ENCODE measurements at regions not wholly inside any gene's neighbourhood (a gene's known extent, or its start where the extent isn't known, plus 50 kb on each side); places are given as distances from the start of the nearest gene placed in this dataset.

DNA sequence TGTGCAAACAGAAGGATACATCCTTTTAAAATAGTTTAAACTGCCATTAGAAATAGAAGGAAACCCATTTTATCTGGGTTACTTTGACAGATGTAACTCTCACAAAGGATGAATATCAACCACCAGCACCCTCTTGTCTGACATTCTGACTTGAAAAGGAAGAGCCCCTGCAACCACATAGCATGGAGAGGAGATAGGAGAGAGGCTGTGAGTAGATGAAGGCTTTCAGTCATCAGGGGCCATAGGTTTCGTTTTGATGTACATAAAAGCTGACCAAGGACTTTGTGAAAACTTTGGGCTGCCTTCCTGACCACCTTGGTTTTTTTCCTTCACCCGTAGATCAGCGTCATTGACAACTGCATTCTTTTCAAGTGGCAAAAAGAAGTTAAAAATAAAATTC, 211.6 kb upstream of the PRPS1L1 start:
- ATAC-seq (no peak), DNase-seq (ENCODE audit: low spot score) (no peak)
- H3K4me2 ChIP-seq = no peak overlapping the region
- no peaks in the 10 kb centered on the region for H3K36me3 ChIP-seq (ENCODE audit: insufficient read depth)
- H4K20me1 ChIP-seq (replicated peaks; ENCODE audit: insufficient read depth) = no peaks in the 10 kb centered on the region
- Mint-ChIP-seq H3K4me3 (no peak overlapping the region), H3K9me3 (no peaks in the 10 kb centered on the region; the same call in 2 of the 3 replicates), H3K27ac (no peak overlapping the region), H3K36me3 (ENCODE audit: low read depth) (no peaks in the 10 kb centered on the region), H3K27me3 (ENCODE audit: insufficient read depth, low read depth, poor library complexity) (peaks cover 3% of the 10 kb centered on the region), H3K4me1 (peaks cover 5% of the 10 kb centered on the region; the same call in 2 of the 3 replicates)
- TF ChIP-seq EZH2 (IDR thresholded peaks at IDR 0.05; ENCODE audit: low read depth, unreplicated experiment) = no peak
- no peak overlapping the region for H3K27ac ChIP-seq (ENCODE audit: low read depth)
- no peaks in the 10 kb centered on the region for H3K79me2 ChIP-seq (replicated peaks; ENCODE audit: insufficient read depth)
- no peaks in the 10 kb centered on the region for H3F3A ChIP-seq (replicated peaks; ENCODE audit: low read depth)
- H3K9me2 ChIP-seq (ENCODE audit: insufficient read depth) = no peaks in the 10 kb centered on the region
- peaks cover 29% of the 10 kb centered on the region for H3K27me3 ChIP-seq (ENCODE audit: insufficient read depth)
- H3K4me1 ChIP-seq (ENCODE audit: insufficient read depth) = no peaks in the 10 kb centered on the region
- no peak overlapping the region for H3K4me3 ChIP-seq
- H2AFZ ChIP-seq = no peak overlapping the region

DNA sequence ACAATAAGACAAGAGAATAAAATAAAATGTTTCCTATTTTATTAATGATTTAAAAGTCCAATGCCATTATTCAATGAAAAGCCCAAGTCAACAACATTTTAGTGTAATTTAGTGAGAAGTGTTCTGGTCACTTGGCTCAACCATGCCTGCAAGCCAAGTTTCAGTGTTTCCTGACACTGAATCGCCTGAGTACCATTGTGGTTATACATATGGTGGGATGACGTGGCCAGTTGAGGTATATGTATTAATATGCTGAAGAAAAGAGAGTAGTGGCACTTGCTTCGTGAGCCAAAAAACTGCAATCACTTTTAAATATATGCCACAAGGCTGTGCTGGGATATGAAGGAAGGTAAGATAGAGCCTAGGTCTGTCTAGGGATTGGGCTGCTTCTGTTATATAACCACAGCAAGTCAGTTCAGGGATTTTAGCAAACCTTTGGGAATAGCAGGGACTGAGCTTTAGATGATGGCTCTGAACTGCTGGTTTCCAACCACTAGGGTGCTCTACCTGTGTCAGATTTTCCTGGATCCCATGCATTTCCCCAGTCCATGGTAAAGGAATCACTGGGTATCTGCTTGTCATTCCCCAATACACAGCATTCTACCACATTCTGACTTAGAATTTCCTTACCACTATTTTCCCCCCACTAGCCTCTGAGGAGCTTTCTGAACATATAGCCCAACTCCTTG, 214.0 kb upstream of the PRPS1L1 start:
- TF ChIP-seq, protein P1, sequence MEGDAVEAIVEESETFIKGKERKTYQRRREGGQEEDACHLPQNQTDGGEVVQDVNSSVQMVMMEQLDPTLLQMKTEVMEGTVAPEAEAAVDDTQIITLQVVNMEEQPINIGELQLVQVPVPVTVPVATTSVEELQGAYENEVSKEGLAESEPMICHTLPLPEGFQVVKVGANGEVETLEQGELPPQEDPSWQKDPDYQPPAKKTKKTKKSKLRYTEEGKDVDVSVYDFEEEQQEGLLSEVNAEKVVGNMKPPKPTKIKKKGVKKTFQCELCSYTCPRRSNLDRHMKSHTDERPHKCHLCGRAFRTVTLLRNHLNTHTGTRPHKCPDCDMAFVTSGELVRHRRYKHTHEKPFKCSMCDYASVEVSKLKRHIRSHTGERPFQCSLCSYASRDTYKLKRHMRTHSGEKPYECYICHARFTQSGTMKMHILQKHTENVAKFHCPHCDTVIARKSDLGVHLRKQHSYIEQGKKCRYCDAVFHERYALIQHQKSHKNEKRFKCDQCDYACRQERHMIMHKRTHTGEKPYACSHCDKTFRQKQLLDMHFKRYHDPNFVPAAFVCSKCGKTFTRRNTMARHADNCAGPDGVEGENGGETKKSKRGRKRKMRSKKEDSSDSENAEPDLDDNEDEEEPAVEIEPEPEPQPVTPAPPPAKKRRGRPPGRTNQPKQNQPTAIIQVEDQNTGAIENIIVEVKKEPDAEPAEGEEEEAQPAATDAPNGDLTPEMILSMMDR (conservative IDR thresholded peaks at IDR 0.05; ENCODE audit: low read depth in 2 of 2) = peak; percentile 40 to 51
- no peak for TF ChIP-seq ZNF114 (CRISPR knock-in tag; IDR thresholded peaks at IDR 0.05)
- Histone ChIP-seq H2AFZ (no peak overlapping the region), H3K27me3 (ENCODE audit: insufficient read depth) (peaks cover 46% of the 10 kb centered on the region), H3K79me2 (replicated peaks; ENCODE audit: insufficient read depth) (no peaks in the 10 kb centered on the region), H4K20me1 (replicated peaks; ENCODE audit: insufficient read depth) (no peaks in the 10 kb centered on the region), H3K27ac (ENCODE audit: low read depth) (no peak overlapping the region), H3K9me2 (ENCODE audit: insufficient read depth) (no peaks in the 10 kb centered on the region; the same call in 1 of the 2 replicates), H3K36me3 (ENCODE audit: insufficient read depth) (no peaks in the 10 kb centered on the region), H3K4me3 (no peak overlapping the region), H3K4me2 (no peak overlapping the region), H3F3A (replicated peaks; ENCODE audit: low read depth) (no peaks in the 10 kb centered on the region), H3K4me1 (ENCODE audit: insufficient read depth) (no peaks in the 10 kb centered on the region)
- Mint-ChIP-seq H3K4me1 (peaks cover 5% of the 10 kb centered on the region; the same call in 2 of the 3 replicates), H3K36me3 (ENCODE audit: low read depth) (no peaks in the 10 kb centered on the region), H3K27ac (no peak overlapping the region), H3K27me3 (ENCODE audit: insufficient read depth, low read depth, poor library complexity) (peaks cover 5% of the 10 kb centered on the region), H3K4me3 (no peak overlapping the region), H3K9me3 (no peaks in the 10 kb centered on the region; the same call in 2 of the 3 replicates)
- ATAC-seq (peak; percentile 88), DNase-seq (ENCODE audit: low spot score) (peak; percentile 60)

DNA sequence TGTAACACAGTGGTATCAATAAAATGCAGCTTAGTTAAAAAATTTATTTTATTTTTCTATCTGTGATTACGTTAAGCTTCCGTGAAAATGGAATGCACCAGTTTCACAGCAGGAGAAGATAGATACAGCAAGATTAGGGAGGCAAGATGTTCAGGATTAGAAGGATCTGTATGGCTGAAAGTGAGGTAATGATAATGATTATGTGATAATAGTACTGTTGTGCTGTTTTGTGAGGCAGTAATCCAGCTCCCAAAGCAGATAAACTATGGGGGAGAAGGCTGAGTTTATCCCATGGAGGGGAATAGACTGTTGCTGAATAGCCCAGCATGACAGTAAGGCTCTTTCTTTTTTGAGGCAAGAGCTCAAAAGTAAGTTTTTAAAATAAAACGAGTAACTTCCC, 216.1 kb upstream of the PRPS1L1 start:
- Mint-ChIP-seq H3K27me3 (ENCODE audit: insufficient read depth, low read depth, poor library complexity) (peaks cover 5% of the 10 kb centered on the region), H3K4me3 (no peak overlapping the region), H3K4me1 (peaks cover 5% of the 10 kb centered on the region; the same call in 2 of the 3 replicates), H3K27ac (no peak overlapping the region), H3K36me3 (ENCODE audit: low read depth) (no peaks in the 10 kb centered on the region), H3K9me3 (no peaks in the 10 kb centered on the region; the same call in 2 of the 3 replicates)
- no peak overlapping the region for H2AFZ ChIP-seq
- no peaks in the 10 kb centered on the region for H3K4me1 ChIP-seq (ENCODE audit: insufficient read depth)
- H3K27ac ChIP-seq (ENCODE audit: low read depth) = no peak overlapping the region
- H3K27me3 ChIP-seq (ENCODE audit: insufficient read depth) = peaks cover 46% of the 10 kb centered on the region
- no peak overlapping the region for H3K4me3 ChIP-seq
- H3K9me2 ChIP-seq (ENCODE audit: insufficient read depth) = no peaks in the 10 kb centered on the region; the same call in 1 of the 2 replicates
- DNase-seq (ENCODE audit: low spot score) (no peak), ATAC-seq (no peak)
- H3K79me2 ChIP-seq (replicated peaks; ENCODE audit: insufficient read depth) = no peaks in the 10 kb centered on the region
- H3F3A ChIP-seq (replicated peaks; ENCODE audit: low read depth) = no peaks in the 10 kb centered on the region
- no peaks in the 10 kb centered on the region for H3K36me3 ChIP-seq (ENCODE audit: insufficient read depth)
- no peaks in the 10 kb centered on the region for H4K20me1 ChIP-seq (replicated peaks; ENCODE audit: insufficient read depth)
- no peak overlapping the region for H3K4me2 ChIP-seq
- TF ChIP-seq EZH2 (IDR thresholded peaks at IDR 0.05; ENCODE audit: low read depth, unreplicated experiment) (no peak), EZH2phosphoT487 (IDR thresholded peaks at IDR 0.05; ENCODE audit: unreplicated experiment) (no peak), NANOG (IDR thresholded peaks at IDR 0.05; ENCODE audit: borderline replicate concordance) (no peak), ZNF331 (CRISPR knock-in tag; IDR thresholded peaks at IDR 0.05; ENCODE audit: low read depth) (no peak)
- TF ChIP-seq, protein P1 (conservative IDR thresholded peaks at IDR 0.05; ENCODE audit: low read depth in 2 of 2) = no peak
- TF ChIP-seq, protein P2, sequence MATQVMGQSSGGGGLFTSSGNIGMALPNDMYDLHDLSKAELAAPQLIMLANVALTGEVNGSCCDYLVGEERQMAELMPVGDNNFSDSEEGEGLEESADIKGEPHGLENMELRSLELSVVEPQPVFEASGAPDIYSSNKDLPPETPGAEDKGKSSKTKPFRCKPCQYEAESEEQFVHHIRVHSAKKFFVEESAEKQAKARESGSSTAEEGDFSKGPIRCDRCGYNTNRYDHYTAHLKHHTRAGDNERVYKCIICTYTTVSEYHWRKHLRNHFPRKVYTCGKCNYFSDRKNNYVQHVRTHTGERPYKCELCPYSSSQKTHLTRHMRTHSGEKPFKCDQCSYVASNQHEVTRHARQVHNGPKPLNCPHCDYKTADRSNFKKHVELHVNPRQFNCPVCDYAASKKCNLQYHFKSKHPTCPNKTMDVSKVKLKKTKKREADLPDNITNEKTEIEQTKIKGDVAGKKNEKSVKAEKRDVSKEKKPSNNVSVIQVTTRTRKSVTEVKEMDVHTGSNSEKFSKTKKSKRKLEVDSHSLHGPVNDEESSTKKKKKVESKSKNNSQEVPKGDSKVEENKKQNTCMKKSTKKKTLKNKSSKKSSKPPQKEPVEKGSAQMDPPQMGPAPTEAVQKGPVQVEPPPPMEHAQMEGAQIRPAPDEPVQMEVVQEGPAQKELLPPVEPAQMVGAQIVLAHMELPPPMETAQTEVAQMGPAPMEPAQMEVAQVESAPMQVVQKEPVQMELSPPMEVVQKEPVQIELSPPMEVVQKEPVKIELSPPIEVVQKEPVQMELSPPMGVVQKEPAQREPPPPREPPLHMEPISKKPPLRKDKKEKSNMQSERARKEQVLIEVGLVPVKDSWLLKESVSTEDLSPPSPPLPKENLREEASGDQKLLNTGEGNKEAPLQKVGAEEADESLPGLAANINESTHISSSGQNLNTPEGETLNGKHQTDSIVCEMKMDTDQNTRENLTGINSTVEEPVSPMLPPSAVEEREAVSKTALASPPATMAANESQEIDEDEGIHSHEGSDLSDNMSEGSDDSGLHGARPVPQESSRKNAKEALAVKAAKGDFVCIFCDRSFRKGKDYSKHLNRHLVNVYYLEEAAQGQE (IDR thresholded peaks at IDR 0.05; ENCODE audit: unreplicated experiment) = no peak

All from GM23338 (cell line).